ENCODE measurements at regions not wholly inside any gene's neighbourhood (a gene's known extent, or its start where the extent isn't known, plus 50 kb on each side); places are given as distances from the start of the nearest gene placed in this dataset.

DNA sequence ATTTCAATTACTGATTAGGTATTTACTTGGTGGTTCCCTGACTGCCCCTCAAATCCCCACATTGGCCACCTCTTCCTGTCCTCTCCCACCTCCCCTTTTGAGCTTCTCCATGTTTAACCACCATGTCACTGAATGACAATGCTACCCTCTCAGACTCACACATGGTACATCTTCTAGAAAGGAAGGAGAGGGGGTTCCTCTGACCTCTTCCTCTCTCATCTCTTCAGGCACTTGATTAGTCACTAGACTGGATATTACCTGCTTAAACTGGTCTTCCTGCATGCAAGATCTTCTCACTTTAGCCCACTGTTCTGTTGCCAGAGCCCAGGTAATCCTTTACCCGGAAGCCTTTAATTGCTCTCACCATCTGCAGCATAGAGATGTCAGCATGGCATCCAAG lies 64.9 kb downstream of the DIPK2A start:
- TF ChIP-seq CTCF (conservative IDR thresholded peaks at IDR 0.05 in 1 of 2, IDR thresholded peaks at IDR 0.05 in 1 of 2; ENCODE audit: extremely low read depth in 1 of 2, insufficient read depth in 1 of 2, low read depth in 1 of 2, low read length in 2 of 2) (no peak), EZH2 (IDR thresholded peaks at IDR 0.05; ENCODE audit: borderline replicate concordance, low read length) (no peak)
